Islet of Langerhans (tissue), 1 donor: ENCODE measurements at regions not wholly inside any gene's neighbourhood (a gene's known extent, or its start where the extent isn't known, plus 50 kb on each side); places are given as distances from the start of the nearest gene placed in this dataset.

Source experiments
- FAIRE-seq: peaks from one replicate; lab custom pipeline; 2011; peaks lifted over from hg19 to GRCh38; lab: Jason Lieb, UNC

- FAIRE-seq = no peak
Observed at GRCh38 chr3:117669774-117670173, 960.2 kb downstream of the TUSC7 start.

GRCh38 chr3:117671722-117672318 lies 962.2 kb downstream of the TUSC7 start:
- FAIRE-seq = no peak

- FAIRE-seq = no peak
Observed at GRCh38 chr3:117674321-117674720, 964.7 kb downstream of the TUSC7 start.

GRCh38 chr3:117681619-117682018 lies 972.0 kb downstream of the TUSC7 start:
- no peak for FAIRE-seq

- FAIRE-seq = no peak
Observed at GRCh38 chr3:117687096-117687495, 977.5 kb downstream of the TUSC7 start.

GRCh38 chr3:117688583-117688982 lies 979.0 kb downstream of the TUSC7 start:
- FAIRE-seq = no peak

GRCh38 chr3:117691526-117691925 lies 981.9 kb downstream of the TUSC7 start:
- FAIRE-seq = no peak

GRCh38 chr3:117692416-117692995 lies 982.9 kb downstream of the TUSC7 start:
- no peak for FAIRE-seq

- no peak for FAIRE-seq
Observed at GRCh38 chr3:117695321-117695720, 985.7 kb downstream of the TUSC7 start.

GRCh38 chr3:117695871-117696645 lies 986.5 kb downstream of the TUSC7 start:
- no peak for FAIRE-seq

GRCh38 chr3:117696851-117697407 lies 987.4 kb downstream of the TUSC7 start:
- FAIRE-seq = no peak

GRCh38 chr3:117699058-117699457 lies 989.5 kb downstream of the TUSC7 start:
- no peak for FAIRE-seq

GRCh38 chr3:117700573-117701360 lies 991.2 kb downstream of the TUSC7 start:
- FAIRE-seq = no peak

- FAIRE-seq = no peak
Observed at GRCh38 chr3:117705011-117705410, 995.4 kb downstream of the TUSC7 start.

GRCh38 chr3:117706037-117706436 lies 996.5 kb downstream of the TUSC7 start:
- FAIRE-seq = no peak

- no peak for FAIRE-seq
Observed at GRCh38 chr3:117706756-117707155, 997.2 kb downstream of the TUSC7 start.

- FAIRE-seq = no peak
Observed at GRCh38 chr3:117708601-117709000, 999.0 kb downstream of the TUSC7 start.

- no peak for FAIRE-seq
Observed at GRCh38 chr3:117709108-117709507, 999.5 kb downstream of the TUSC7 start.

- no peak for FAIRE-seq
Observed at GRCh38 chr3:117710501-117710900, 1000.9 kb downstream of the TUSC7 start.

- FAIRE-seq = peak; percentile 93
Observed at GRCh38 chr3:117719316-117719926, 1009.8 kb downstream of the TUSC7 start.

GRCh38 chr3:117721866-117722265 lies 1012.3 kb downstream of the TUSC7 start:
- no peak for FAIRE-seq

- no peak for FAIRE-seq
Observed at GRCh38 chr3:117722856-117723255, 1013.3 kb downstream of the TUSC7 start.
